HG03066 (cell line): ENCODE measurements at regions not wholly inside any gene's neighbourhood (a gene's known extent, or its start where the extent isn't known, plus 50 kb on each side); places are given as distances from the start of the nearest gene placed in this dataset.

Experiments used
- ATAC-seq: cut with Tn5 transposase; IDR thresholded peaks from one replicate; pipeline ENCODE4 v1.9.1; 2021; ENCODE audit warnings: low read depth; ENCODE audit not compliant: unreplicated experiment

DNA sequence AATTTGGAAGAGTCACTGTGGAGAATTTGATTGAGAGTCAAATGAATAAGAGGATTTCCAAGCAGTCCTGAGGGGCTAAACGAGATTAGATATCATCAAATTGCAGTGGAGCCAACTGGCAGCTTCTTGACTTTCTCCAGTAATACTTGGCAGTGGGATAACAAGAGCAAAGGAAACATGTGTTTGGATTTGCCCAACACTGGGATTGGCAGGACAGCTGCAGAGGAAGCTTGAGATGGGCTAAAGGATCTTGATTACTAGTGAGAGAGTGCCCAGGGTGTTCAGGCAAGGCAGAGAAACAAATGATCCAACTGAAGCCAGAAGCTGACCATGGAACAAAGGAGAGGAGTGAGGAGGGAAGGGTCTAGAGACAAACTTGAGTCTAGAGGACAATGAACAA lies 356.0 kb upstream of the ISL1 start:
- ATAC-seq: no peak

DNA sequence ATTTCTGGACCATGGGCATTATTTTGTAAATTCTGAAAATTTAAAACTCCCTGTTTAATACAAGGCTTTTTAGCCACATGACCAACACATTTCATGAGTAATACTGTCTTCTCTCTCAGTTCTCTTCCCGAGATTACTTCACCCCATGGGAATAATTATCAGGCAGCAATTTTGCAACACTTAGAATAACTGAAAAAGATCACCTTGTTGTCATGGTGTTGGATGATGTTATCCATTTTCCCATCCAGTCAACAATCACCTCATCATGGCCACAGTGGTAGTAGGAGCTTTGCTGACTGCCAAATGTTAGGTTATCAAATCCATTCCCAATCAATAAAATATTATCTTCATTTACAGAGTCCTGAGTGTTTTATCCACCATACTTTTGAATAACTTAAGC lies 354.9 kb upstream of the ISL1 start:
- ATAC-seq: no peak

DNA sequence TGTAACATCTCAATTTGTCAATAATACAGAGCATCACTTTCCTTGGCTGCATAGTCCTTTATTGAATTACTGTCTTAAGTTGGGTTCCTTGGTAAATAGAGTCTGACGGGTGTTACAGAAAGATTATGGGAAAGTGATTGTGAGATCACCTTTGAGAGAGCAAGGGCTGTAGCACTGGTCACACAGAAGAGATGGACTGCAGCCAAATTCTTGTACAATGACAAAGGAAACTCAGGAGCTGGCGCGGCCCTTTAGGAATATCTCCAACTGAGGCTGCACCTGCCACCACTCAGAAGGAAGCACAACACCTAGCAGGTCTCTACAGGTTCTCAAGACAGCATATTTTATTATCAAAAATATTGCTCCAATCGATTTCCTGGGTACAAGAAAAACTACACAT lies 350.0 kb upstream of the ISL1 start:
- no peak for ATAC-seq

DNA sequence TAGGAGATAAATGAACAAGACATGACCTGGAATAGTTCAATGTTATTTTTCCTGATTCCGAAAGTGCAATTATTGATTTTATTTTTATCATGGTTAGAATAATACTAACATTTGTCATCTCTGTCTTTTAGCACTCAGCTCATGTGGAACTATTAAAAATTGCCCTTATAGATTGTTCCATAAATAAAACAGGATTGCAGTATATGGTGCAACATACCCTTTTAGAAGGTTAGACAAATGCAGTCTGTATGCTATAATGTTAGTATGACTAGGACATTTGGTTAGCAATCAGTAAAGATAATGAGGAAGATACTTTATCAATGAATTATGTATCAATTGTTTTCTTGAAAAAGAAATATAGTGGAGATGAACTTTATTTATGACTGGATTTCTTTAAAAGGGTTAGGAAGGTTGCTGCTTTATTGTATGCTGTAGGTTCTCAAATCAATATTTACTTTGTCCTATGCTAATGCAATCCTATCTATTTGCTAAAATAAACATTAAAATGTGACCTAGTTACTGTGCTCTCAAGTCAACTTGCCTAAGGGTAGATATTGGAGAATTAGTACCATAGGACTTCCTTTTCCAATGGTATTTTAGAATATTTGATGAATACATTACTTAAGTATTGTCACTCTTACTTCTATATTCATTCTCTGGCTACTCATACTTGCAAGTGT lies 348.9 kb upstream of the ISL1 start:
- ATAC-seq: no peak

DNA sequence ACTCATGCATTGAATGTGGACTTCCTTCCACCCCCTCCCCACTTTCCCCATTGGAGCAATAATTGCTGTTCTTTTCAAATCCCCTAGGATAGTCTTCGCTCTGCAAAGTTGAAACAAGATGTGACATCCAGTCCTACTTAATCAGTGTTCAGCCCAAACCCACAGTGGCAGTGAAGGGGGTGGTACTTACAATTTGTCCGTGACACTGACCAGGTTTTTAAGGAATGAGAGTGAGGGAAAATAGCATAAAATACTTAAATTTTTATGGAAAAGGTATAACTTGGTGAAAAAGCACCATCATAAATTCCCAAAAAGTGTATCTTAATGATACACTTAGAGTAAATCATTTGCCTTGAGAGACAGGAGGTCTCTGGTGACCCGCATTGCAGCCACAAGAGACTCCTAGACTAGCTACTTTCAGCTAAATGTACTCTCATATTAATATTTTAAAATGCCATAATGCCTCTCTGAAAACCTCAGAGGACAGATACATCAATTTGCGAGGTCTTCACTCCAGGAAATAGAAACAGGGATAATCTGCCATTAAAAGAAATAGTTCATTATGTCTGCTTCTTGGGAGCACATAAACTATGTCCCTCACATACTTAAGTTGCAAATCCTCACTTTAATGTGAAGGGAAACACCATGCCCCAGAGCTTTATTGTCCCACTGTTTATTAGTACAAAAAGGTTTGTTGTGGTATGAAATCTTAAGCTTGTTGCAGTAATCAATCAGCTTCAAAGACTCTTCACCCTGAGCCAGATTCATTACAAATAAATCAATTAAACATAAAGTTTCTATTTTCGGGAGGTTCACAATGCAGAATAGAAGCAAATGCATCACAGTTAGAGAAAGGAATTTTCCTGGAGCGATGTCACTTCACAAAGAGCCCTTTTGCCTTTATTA lies 343.6 kb upstream of the ISL1 start:
- ATAC-seq: no peak

DNA sequence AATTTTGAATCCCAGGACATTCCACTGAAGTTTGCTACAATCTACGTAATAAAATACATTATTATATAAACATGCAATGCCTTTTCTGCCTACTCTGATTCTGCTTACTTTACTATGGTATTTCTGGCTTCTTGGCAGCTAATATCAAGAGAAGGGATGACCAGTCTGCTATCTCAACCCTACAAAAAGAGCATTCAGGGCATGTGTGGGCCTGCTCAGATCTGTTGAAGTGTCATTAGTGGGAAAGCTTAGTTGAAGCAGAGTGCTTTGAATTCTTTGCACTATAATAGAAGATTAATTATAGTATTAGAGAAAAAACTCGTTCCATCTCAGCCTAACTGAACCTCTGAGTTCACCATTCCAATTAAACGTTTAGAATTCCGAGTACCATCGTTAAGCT lies 339.5 kb upstream of the ISL1 start:
- no peak for ATAC-seq

DNA sequence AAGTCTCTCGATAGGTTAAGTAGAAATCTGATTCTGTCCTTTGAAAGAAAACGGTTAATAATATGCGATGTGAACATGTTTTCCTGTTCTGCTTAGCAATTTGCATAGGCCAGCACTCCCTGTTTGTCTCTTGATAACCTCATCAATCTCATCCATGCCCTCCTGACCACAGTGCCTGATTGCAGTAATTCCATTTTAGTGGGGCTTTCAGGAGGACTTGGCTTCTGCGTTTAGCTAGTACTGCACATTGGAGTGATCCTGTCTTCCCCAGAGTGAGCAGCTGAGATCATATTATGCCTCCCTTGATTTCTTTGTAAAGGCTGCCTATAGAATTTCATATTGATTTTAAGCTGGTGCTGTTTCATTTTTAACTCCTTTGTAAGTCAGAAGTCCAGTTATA lies 335.9 kb upstream of the ISL1 start:
- no peak for ATAC-seq

DNA sequence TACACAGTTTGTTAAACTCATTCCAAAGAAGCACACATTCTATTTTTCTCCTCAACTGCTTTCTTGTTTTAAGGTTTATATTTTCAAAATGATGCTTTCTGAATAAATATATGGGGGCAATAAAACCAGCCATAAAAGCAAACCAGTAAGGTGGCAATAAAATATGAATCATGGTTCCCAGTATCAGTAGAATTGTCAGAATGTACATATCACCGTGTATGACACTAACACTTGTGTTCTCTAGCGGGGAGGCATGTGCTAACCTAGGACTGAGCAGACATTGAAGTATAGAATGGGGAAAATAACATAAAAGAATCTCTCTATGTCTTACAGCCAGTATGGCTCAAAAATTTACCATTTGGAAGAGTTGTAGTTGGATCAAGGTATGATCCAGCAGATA lies 329.9 kb upstream of the ISL1 start:
- ATAC-seq: no peak

DNA sequence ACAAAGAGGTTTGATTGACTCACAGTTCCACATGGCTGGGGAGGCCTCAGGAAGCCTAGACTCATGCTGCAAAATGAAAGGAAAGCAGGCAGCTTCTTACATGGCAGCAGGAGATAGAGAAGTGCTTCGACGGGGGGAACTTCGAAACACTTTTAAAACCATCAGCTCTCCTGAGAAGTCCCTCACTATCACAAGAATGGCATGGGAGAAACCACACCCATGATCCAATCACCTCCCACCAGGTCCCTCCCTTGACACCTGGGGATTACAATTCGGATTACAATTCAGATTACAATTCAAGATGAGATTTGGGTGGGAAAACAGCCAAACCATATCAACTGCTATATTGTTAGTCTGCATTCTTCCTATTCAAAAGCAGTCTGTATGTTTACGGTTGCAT lies 322.3 kb upstream of the ISL1 start:
- no peak for ATAC-seq

DNA sequence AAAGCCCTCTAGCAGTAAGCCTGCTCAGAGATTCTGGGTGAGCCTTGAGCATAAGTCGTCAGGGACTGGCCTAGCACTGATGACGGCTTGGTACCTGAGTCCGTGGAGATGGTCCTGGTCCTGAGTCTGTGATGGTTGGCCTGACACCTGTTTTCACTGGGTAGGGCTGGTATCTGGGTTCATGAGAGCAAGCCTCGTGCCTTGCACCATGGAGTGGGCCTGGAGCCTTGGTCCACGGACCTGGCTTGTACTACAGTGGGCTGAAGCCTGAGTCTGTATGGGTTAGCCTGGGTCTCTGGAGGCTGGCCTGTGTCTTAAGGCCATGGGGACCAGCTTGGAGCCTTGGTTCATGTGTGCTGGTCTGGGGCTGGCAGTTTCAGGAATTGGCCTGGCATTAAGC lies 310.3 kb upstream of the ISL1 start:
- ATAC-seq: no peak

DNA sequence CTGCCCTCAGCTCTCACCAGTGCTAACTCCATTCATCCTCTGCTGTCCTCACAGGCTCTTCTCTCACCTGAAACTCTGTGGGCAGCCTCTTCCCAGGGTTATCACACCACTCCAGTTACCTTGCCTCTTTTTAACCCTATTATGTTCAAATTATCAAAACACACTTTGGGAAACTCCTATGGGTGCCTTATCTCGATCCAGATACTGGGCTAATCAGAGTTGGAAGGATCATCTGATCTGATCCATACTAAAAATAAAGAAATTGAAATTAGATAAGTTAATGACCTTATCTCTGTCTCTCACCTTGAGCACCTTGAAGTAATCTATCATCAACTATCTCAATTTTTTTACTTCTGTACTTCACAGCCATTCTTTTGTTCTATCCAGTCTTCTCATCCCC lies 300.5 kb upstream of the ISL1 start:
- no peak for ATAC-seq

DNA sequence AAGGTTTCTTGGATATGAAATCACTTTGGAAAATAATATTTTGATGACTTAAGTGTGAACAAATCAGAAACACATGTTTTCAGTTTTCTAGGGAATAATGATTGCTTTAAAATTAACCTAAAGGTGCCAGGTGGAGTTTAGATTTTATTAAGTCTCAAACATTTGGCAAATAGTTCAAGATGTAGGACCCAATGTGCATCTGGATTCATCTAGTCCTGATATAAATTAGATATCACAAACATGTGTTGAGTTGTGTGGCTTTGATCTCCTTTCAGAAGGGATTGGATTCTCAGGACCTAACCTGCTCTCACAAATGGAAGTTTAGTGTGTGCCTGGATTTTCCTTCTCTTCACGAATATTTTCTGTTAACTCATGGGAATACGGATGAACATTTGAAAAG lies 291.4 kb upstream of the ISL1 start:
- ATAC-seq: no peak

DNA sequence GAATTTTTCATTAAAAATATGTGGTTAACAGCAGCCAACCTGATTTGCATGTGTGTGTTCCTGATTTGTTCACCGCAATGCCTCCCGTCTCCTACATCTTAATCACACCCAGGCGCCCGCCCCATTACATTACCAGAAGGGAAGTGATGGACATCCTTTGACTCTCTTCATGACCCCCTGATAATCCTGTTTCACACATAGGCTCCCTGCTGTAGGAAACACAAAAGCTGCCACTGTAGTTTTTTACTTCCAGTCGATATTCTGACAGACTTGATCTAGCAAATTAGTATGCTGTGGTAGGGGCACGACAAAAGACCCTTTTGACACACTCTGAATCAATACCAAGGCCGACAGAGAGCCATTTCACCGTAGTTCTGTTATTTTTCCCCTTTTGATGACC lies 287.8 kb upstream of the ISL1 start:
- no peak for ATAC-seq

DNA sequence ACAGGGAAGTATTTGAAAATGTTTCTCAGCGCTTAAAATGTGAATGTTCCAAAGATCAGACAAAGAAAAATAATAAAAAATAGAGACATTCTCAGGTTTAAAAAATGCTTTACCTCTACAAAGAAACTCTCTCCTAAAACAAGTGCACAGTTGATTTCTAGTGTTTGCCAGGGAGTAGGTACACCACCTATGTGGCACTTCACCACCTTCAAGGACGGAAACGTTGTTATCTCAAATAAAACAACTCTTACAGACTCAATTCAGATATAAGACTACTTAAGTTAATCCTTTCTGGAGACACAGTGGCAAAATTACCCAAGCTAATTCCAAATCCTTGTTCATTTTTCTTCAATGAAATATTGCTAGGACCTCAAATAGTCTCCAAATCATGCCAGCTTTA lies 286.4 kb upstream of the ISL1 start:
- no peak for ATAC-seq

DNA sequence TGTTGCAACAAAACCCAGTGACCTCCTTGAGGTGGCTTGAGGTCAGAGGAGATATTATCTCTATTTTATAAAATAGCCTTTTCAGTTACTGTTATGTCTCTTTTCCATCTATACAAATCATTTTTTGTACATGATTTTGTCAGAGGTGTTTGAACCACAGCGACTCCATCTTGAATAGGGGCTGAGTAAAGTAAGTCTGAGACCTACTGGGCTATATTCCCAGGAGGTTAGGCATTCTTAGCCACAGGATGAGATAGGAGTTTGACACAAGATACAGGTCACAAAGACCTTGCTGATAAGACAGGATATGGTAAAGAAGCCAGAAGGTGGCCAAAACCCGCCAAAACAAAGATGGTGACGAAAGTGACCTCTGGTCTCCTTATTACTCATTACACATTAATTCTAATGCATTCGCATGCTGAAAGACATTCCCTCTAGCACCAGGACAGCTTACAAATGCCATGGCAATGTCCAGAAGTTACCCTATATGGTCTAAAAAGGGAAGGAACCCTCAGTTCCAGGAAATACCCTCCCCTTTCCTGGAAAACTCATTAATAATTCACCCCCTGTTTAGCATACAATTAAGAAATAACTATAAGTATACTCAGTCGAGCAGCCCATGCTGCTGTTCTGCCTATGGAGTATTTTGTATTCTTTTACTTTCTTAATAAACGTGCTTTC lies 283.9 kb upstream of the ISL1 start:
- ATAC-seq: no peak

DNA sequence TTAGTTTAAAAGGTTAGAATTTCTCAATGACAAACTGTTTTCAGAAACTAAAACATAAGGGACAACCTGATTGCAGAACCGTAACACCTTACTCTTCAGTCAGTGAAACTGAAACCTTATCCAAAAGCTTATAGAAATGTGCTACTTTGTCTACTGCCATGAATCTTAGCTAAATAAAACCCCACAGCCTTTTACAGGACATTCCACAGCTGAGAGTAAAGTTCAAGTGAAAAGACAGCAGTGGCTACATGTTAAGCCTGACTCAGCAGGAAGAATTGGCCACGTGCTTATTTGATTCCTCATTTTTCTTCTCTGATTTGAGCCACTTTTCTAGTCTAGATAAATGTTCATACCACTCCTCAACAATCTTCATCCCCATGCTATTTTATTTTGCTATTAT lies 278.7 kb upstream of the ISL1 start:
- no peak for ATAC-seq

DNA sequence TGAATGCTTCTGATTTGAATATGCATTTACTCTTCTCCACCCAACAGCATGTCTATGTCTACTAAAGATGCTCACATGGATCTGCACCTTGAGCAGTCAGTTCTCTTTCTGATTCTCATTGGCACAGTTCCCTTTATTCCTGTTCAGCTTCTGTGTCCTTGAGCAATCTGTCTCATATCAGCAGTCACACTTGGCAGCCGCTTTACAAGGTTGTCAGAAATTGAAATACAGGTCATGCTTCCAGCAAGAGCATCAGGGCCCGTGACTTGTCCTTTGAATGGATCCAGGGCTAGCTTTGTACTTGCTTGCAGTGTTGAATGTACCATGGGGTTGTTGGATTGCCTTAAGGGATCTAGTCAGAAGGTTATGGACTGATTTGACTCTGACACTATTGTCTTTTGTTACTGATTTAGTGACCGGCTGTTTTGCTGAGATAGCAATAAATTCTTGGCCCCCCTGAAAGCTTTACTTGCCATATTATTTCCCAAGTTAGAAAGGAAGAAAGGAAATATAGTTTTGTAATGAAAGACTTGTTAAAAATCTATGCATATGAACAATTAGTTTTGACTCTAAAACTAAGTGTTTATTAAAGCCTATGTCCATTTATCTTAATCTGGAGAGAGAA lies 273.4 kb upstream of the ISL1 start:
- ATAC-seq: no peak

DNA sequence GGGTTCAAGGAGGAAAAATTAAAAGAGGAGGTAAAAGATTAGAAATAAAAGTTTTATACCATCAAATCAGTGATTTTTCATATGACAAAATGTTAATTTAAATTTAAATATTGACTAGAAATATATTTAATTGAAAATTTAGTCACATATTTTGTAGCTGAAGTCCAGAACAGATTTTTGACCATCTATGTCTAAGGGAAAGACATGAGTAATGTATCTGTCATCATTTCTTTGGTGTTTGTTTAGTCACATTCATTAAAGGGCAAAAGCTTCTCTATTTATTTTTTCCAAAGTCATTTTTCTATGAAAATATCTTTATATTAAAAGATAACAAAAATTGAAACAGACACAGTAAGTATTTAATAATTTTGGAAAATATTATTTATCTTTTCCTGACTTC lies 252.0 kb upstream of the ISL1 start:
- ATAC-seq: no peak

DNA sequence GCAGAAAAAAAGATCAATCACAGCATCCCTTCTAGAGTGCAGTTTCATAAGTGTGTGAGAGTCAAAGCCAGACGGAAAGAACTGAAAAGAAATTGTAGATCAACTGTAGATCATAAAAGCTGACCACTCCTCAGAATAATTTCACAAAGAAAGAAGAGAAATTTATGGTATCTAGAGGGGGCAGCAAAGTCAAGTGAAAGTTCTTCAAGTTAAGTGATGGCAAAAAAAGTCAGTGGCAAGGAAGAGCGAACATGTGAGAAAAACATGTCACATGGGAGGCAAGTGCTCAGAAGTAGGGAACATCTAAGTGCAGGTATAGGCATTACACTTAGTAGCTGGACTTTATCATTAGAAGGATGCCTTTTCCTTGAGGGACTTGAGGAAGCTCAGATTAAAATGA lies 245.1 kb upstream of the ISL1 start:
- ATAC-seq: no peak

DNA sequence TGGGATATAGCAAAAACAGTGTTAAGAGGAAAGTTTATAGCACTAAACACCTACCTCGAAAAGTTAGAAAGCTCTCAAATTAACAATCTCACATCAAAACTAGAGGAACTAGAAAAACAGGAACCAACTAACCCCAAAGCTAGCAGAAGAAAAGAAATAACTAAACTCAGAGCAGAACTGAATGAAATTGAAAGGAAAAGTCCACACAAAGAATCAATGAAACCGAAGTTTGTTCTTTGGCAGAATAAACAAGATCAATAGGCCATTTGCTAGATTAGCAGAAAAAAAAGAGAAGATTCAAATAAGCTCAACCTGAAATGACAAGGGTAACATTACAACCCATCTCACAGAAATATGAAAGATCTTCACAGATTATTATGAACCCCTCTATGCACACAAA lies 234.8 kb upstream of the ISL1 start:
- ATAC-seq: no peak

DNA sequence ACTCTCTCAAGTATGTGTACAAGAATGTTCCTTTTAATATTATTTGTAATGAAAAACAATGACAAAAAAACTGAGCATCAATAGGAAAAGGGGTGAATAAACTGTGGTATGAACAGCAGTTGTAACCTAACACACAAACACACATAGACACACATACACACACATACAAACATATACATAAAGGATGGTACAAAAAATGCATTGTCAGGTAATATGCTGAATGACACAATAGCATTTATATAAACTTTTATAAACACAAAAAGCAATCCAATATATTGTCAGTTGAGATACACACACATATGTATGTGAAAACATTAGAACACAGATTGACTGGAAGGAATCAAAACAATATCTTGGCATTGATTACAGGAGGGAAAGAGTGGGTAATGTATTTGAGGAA lies 227.0 kb upstream of the ISL1 start:
- no peak for ATAC-seq
